ENCODE measurements at regions not wholly inside any gene's neighbourhood (a gene's known extent, or its start where the extent isn't known, plus 50 kb on each side); places are given as distances from the start of the nearest gene placed in this dataset.

DNA sequence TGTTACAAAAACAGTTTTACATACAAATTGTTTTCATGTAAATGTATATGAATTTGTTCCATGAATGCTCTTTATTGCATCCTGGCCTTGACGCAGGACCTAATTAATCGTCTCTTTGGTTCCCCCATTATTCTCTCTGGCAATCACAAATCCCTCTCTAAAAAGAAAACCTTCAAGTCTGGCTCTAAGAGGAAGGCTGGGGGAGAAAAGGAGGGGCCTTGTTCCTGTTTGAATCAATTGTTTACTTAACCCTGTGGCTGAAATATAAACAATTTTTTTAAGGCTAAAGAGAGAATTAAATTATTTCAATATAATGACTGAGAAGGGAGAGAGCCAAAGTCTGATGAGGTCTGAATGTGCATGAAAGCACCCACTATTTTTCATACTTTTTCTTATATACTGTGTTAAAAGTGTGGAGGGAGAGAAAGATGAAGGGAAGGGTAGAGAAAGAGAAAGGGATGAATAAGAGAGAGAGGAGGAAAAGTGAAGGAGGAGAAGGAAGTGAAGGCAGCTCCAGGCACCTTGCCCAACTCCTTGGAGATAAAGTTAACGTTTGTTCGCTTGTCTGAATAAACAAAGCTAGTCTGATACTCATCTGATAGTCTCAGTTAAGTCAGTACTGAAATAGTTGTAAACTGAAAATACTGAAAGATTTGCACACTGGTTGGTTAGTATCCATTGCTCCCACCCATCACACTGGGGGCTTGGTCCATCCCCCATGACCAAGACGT lies 116.4 kb upstream of the SPDL1 start:
- no peak overlapping the region for H3K27ac ChIP-seq
- TF ChIP-seq, protein P1, sequence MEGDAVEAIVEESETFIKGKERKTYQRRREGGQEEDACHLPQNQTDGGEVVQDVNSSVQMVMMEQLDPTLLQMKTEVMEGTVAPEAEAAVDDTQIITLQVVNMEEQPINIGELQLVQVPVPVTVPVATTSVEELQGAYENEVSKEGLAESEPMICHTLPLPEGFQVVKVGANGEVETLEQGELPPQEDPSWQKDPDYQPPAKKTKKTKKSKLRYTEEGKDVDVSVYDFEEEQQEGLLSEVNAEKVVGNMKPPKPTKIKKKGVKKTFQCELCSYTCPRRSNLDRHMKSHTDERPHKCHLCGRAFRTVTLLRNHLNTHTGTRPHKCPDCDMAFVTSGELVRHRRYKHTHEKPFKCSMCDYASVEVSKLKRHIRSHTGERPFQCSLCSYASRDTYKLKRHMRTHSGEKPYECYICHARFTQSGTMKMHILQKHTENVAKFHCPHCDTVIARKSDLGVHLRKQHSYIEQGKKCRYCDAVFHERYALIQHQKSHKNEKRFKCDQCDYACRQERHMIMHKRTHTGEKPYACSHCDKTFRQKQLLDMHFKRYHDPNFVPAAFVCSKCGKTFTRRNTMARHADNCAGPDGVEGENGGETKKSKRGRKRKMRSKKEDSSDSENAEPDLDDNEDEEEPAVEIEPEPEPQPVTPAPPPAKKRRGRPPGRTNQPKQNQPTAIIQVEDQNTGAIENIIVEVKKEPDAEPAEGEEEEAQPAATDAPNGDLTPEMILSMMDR (IDR thresholded peaks at IDR 0.05; ENCODE audit: low read depth, low read length, missing control alignments), result no peak
- in situ Hi-C loops (cut with HindIII; ENCODE audit: low pct_ligation_motif_present, low sequenced_read_pairs), result no loop called here
- H3K27me3 ChIP-seq (replicated peaks), result no peaks in the 10 kb centered on the region
- no peak for DNase-seq
- H3K4me3 ChIP-seq (ENCODE audit: low read depth, low read length), result no peak overlapping the region
- no peaks in the 10 kb centered on the region for H3K36me3 ChIP-seq (replicated peaks)

DNA sequence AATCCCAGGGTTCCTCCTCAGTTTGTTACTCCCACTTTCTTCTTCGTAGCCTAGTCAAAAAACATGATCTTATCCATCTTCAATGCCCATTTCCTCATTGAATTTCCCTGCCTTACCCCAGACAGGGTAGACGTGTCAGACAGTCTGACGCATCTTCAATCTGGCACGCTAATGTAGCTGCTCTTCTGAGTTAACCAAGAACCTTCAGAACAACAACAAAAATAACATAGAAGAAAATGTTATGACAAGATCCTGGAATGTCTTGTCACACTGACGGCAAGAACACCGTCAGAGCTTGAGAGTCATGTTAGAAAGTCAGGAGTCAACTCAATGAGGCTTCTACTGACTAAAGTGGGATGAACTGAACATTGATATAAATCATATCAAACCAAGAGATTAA lies 122.7 kb upstream of the SPDL1 start:
- Histone ChIP-seq H3K27ac (no peak overlapping the region), H3K36me3 (replicated peaks) (no peaks in the 10 kb centered on the region), H3K4me3 (ENCODE audit: low read depth, low read length) (no peak overlapping the region), H3K27me3 (replicated peaks) (no peaks in the 10 kb centered on the region)
- TF ChIP-seq, protein P1 (IDR thresholded peaks at IDR 0.05; ENCODE audit: low read depth, low read length, missing control alignments), result no peak
- in situ Hi-C loops (cut with HindIII; ENCODE audit: low pct_ligation_motif_present, low sequenced_read_pairs), result no loop called here
- DNase-seq, result no peak

DNA sequence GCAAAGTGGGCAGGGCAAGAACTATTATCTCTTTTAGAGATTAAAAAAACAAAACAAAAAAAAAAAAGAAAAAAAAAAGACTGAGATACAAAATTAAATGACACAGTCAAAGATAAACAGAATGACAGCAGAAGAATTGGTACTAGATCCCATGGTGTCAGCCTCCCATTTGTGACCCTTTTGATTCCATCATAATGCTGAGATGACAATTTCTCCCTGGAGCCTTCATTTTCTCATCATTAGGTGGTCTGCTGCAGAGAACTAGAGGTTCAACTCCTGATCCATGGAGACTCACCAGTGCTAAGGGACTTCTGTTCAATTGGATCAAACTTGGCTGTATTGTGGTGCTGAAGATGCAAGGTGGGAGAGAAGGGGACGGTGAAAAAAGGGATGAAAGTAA lies 123.5 kb upstream of the SPDL1 start:
- TF ChIP-seq, protein P1 (IDR thresholded peaks at IDR 0.05; ENCODE audit: low read depth, low read length, missing control alignments), result no peak
- Histone ChIP-seq H3K36me3 (replicated peaks) (no peaks in the 10 kb centered on the region), H3K4me3 (ENCODE audit: low read depth, low read length) (no peak overlapping the region), H3K27ac (no peak overlapping the region), H3K27me3 (replicated peaks) (no peaks in the 10 kb centered on the region)
- in situ Hi-C loops (cut with HindIII; ENCODE audit: low pct_ligation_motif_present, low sequenced_read_pairs), result no loop called here
- no peak for DNase-seq

DNA sequence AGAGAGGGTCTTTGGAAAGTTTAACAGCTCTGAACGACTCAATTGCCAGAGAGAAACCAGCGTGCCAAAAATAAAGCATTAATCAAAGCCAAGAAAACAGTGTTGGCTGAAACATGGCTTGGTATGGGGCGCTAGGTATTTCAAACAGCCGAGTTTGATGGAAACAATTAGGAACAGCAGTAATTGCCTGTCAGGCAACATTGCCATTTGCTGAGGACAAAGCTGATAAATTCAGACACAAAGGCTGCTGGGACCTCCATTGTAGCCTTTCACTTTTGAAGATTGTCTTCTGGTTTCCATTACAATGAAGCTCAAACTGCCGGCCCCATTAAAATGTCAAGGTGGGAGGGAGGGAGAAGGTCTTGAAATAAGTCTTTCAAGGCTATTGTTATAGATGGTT lies 125.4 kb upstream of the SPDL1 start:
- H3K4me3 ChIP-seq (ENCODE audit: low read depth, low read length), result no peak overlapping the region
- in situ Hi-C loops (cut with HindIII; ENCODE audit: low pct_ligation_motif_present, low sequenced_read_pairs), result no loop called here
- TF ChIP-seq, protein P1 (IDR thresholded peaks at IDR 0.05; ENCODE audit: low read depth, low read length, missing control alignments), result no peak
- no peaks in the 10 kb centered on the region for H3K27me3 ChIP-seq (replicated peaks)
- DNase-seq, result no peak
- no peak overlapping the region for H3K27ac ChIP-seq
- no peaks in the 10 kb centered on the region for H3K36me3 ChIP-seq (replicated peaks)

DNA sequence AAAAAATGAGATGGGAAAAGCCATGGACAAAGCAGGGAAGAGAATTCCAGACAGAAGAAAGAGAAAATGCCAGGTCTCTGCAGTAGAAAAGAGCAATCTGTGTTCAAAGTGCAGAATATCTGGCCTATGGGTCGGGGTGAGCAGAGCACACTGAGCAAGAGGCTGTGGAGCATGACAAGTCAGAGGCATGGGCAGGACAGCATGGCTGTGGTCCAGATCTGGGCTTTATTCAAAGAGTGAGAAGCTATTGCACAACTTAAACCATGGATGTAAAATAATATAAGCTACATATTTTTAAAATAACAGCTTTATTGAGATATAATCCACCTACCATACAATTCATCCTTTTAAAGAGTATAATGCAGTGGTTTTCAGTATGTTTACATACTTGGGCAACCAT lies 133.1 kb upstream of the SPDL1 start:
- Histone ChIP-seq H3K27ac (no peak overlapping the region), H3K4me3 (ENCODE audit: low read depth, low read length) (no peak overlapping the region), H3K27me3 (replicated peaks) (no peaks in the 10 kb centered on the region), H3K36me3 (replicated peaks) (no peaks in the 10 kb centered on the region)
- DNase-seq, result no peak
- TF ChIP-seq, protein P1 (IDR thresholded peaks at IDR 0.05; ENCODE audit: low read depth, low read length, missing control alignments), result no peak
- in situ Hi-C loops (cut with HindIII; ENCODE audit: low pct_ligation_motif_present, low sequenced_read_pairs), result no loop called here

DNA sequence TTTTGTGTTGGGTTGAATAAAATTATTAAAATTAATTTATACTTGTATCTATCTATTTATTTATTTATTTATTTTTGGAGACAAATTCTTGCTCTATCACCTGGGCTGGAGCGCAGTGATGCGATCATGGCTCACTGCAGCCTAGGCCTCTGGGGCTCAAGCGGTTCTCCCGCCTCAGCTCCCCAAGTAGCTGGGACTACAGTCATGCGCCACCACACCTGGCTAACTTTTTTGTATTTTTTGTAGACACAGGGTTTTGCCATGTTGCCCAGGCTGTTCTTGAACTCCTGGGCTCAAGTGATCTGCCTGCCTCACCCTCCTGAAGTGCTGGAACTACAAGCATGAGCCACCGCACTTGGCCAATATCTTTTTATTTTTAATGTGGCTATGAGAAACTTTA lies 134.7 kb upstream of the SPDL1 start:
- Histone ChIP-seq H3K27ac (no peak overlapping the region), H3K4me3 (ENCODE audit: low read depth, low read length) (no peak overlapping the region), H3K36me3 (replicated peaks) (no peaks in the 10 kb centered on the region), H3K27me3 (replicated peaks) (no peaks in the 10 kb centered on the region)
- DNase-seq, result no peak
- TF ChIP-seq, protein P1 (IDR thresholded peaks at IDR 0.05; ENCODE audit: low read depth, low read length, missing control alignments), result no peak
- in situ Hi-C loops (cut with HindIII; ENCODE audit: low pct_ligation_motif_present, low sequenced_read_pairs), result no loop called here

All from brain microvascular endothelial cell (primary cell).